ENCODE measurements at regions not wholly inside any gene's neighbourhood (a gene's known extent, or its start where the extent isn't known, plus 50 kb on each side); places are given as distances from the start of the nearest gene placed in this dataset.

DNA sequence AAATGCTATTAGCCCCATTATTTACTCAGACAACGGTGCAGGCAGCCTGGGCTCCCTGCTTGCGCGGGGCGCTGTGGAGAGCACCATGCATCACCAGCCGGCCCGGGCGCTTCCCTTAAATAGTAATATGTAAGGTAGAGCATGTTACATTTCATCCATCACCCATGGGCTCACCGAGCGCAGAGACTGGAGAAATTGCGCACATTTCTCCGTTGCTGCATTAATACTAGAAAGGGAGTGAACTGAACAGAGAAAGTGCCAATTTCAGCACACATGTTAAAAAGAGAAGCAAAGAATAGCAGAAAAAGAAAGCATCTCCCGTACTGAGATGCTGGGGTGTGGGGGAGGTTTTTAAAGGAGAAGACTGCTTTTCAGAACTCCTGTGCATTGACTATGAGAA, 400.3 kb downstream of the ZSWIM6 start:
- TF ChIP-seq EZH2 (optimal IDR thresholded peaks at IDR 0.05; ENCODE audit: low read depth, low read length) (no peak), CTCF (IDR thresholded peaks at IDR 0.05; ENCODE audit: low read length) (no peak)
